Liver (tissue), 8 donors: ENCODE measurements at regions not wholly inside any gene's neighbourhood (a gene's known extent, or its start where the extent isn't known, plus 50 kb on each side); places are given as distances from the start of the nearest gene placed in this dataset.

Source experiments
- DNase-seq: peaks from one replicate; pipeline ENCODE4 v3.0.0-alpha.2; 2017; ENCODE audit warnings: low spot score
- H3K27ac ChIP-seq, 2 donors: one replicate each; pipeline ENCODE4 v1.7.0; 2013; ENCODE audit warnings: inconsistent platforms in 2 of 2, low read length in 2 of 2, control low read depth in 1 of 2, low read depth in 1 of 2, mild to moderate bottlenecking in 1 of 2
- H3K27me3 ChIP-seq, 4 donors: one replicate each; pipeline versions ENCODE4 v1.6.1 to v1.7.0; 2013; ENCODE audit warnings: low read length in 3 of 4, inconsistent platforms in 1 of 4, mild to moderate bottlenecking in 1 of 4, moderate library complexity in 1 of 4; ENCODE audit not compliant: control insufficient read depth in 4 of 4, insufficient read depth in 4 of 4
- H3K36me3 ChIP-seq, 4 donors: one replicate each; pipeline versions ENCODE4 v1.6.1 to v1.7.0; 2013; ENCODE audit warnings: low read length in 3 of 4, mild to moderate bottlenecking in 3 of 4, low read depth in 1 of 4, moderate library complexity in 1 of 4; ENCODE audit not compliant: control insufficient read depth in 4 of 4, insufficient read depth in 3 of 4
- H3K4me1 ChIP-seq, 4 donors: one replicate each; pipeline versions ENCODE4 v1.6.1 to v1.7.0; 2013; ENCODE audit warnings: low read length in 3 of 4, mild to moderate bottlenecking in 3 of 4, moderate library complexity in 1 of 4; ENCODE audit not compliant: control insufficient read depth in 4 of 4, insufficient read depth in 4 of 4
- H3K4me3 ChIP-seq, 3 donors: one replicate each; pipeline versions ENCODE4 v1.6.1 to v1.7.0; 2013; ENCODE audit warnings: low read length in 3 of 3, control low read depth in 1 of 3, low read depth in 1 of 3, mild to moderate bottlenecking in 1 of 3
- H3K9ac ChIP-seq, 2 donors: one replicate each; pipeline ENCODE4 v1.7.0; 2013; ENCODE audit warnings: low read length in 2 of 2, mild to moderate bottlenecking in 2 of 2, moderate library complexity in 2 of 2, control low read depth in 1 of 2, low read depth in 1 of 2
- H3K9me3 ChIP-seq, 4 donors: one replicate each; pipeline versions ENCODE4 v1.6.1 to v1.7.0; 2013; ENCODE audit warnings: low read length in 3 of 4; ENCODE audit not compliant: control insufficient read depth in 4 of 4
- CTCF ChIP-seq: fragments of 150-350 bp; IDR thresholded peaks from 2 replicates; pipeline ENCODE4 v1.5.1; 2017; ENCODE audit warnings: improper control_type of control experiment, low read depth, low read length; ENCODE audit not compliant: missing input control
- EGR1 ChIP-seq, 2 donors: IDR thresholded peaks; 2 replicates each; pipeline ENCODE4 v1.6.1; 2016 to 2018; ENCODE audit warnings: antibody characterized with exemption in 2 of 2, low read depth in 2 of 2
- FOXA1 ChIP-seq: IDR thresholded peaks from 2 replicates; pipeline ENCODE4 v1.6.1; 2016; ENCODE audit warnings: antibody characterized with exemption
- FOXA2 ChIP-seq: IDR thresholded peaks from 2 replicates; pipeline ENCODE4 v1.6.1; 2016; ENCODE audit warnings: antibody characterized with exemption
- GABPA ChIP-seq, 2 donors: IDR thresholded peaks in 1 of 2; conservative IDR thresholded peaks in 1 of 2; 2 replicates each; pipeline ENCODE4 v1.6.1; 2016; ENCODE audit warnings: antibody characterized with exemption in 2 of 2, mild to moderate bottlenecking in 1 of 2, moderate library complexity in 1 of 2
- HNF4A ChIP-seq, 2 donors: conservative IDR thresholded peaks; 2 replicates each; pipeline ENCODE4 v1.6.1; 2016; ENCODE audit warnings: antibody characterized with exemption in 2 of 2, mild to moderate bottlenecking in 2 of 2
- HNF4G ChIP-seq: IDR thresholded peaks from 2 replicates; pipeline ENCODE4 v1.6.1; 2016; ENCODE audit warnings: antibody characterized with exemption
- JUND ChIP-seq, 2 donors: IDR thresholded peaks; 2 replicates each; pipeline ENCODE4 v1.6.1; 2016; ENCODE audit warnings: antibody characterized with exemption in 2 of 2
- NR2F2 ChIP-seq: IDR thresholded peaks from 2 replicates; pipeline ENCODE4 v1.6.1; 2016; ENCODE audit warnings: antibody characterized with exemption
- RAD21 ChIP-seq, 2 donors: IDR thresholded peaks; 2 replicates each; pipeline ENCODE4 v1.6.1; 2016; ENCODE audit warnings: antibody characterized with exemption in 2 of 2, mild to moderate bottlenecking in 2 of 2
- REST ChIP-seq: IDR thresholded peaks from 2 replicates; pipeline ENCODE4 v1.6.1; 2016; ENCODE audit warnings: antibody characterized with exemption, mild to moderate bottlenecking
- RXRA ChIP-seq, 2 donors: IDR thresholded peaks; 2 replicates each; pipeline ENCODE4 v1.6.1; 2017 to 2018; ENCODE audit warnings: antibody characterized with exemption in 2 of 2, mild to moderate bottlenecking in 1 of 2
- SP1 ChIP-seq: IDR thresholded peaks from 2 replicates; pipeline ENCODE4 v1.6.1; 2018; ENCODE audit warnings: antibody characterized with exemption, mild to moderate bottlenecking
- TAF1 ChIP-seq: conservative IDR thresholded peaks from 2 replicates; pipeline ENCODE4 v1.6.1; 2016; ENCODE audit warnings: antibody characterized with exemption, mild to moderate bottlenecking
- YY1 ChIP-seq: IDR thresholded peaks from 2 replicates; pipeline ENCODE4 v1.6.1; 2016; ENCODE audit warnings: antibody characterized with exemption, mild to moderate bottlenecking
- WGBS: extraction: QIAGEN DNeasy Blood & Tissue Kit; methylation state at CpG from one replicate; pipeline ENCODE4 v1.1.7; 2013; 5-methylcytosine and 5-hydroxymethylcytosine counted together
- TF ChIP-seq, protein P1 (sequence below): IDR thresholded peaks from 2 replicates; pipeline ENCODE4 v1.6.1; 2016; ENCODE audit warnings: antibody characterized with exemption
- TF ChIP-seq, protein P2 (sequence below): IDR thresholded peaks from 2 replicates; pipeline ENCODE4 v1.6.1; 2016; ENCODE audit warnings: antibody characterized with exemption
- TF ChIP-seq, protein P3 (sequence below): IDR thresholded peaks from 2 replicates; pipeline ENCODE4 v1.6.1; 2016; ENCODE audit warnings: antibody characterized with exemption
- donor health status: healthy.
- donor health status: healthy.
- donor health status: healthy.
- donor health status: healthy.
- donor health status: healthy.

GRCh38 chr6:21317642-21318041 is 275.9 kb upstream of the SOX4 start:
- Histone ChIP-seq H3K36me3 (no peaks in the 10 kb centered on the region), H3K9me3 (peaks cover 0 to 4% (median 0%) of the 10 kb centered on the region in 4 donors), H3K27me3 (no peaks in the 10 kb centered on the region), H3K9ac (no peak overlapping the region), H3K4me1 (no peaks in the 10 kb centered on the region), H3K27ac (no peak overlapping the region), H3K4me3 (no peak overlapping the region)
- WGBS = 64% methylated on average over 12 of the region's 12 CpGs
- TF ChIP-seq REST (no peak), NR2F2 (no peak), TAF1 (no peak), FOXA1 (no peak), RXRA (IDR thresholded peaks at IDR 0.05) (no peak), FOXA2 (no peak), HNF4A (conservative IDR thresholded peaks at IDR 0.05) (no peak), RAD21 (IDR thresholded peaks at IDR 0.05) (no peak), GABPA (IDR thresholded peaks at IDR 0.05 in 1 of 2, conservative IDR thresholded peaks at IDR 0.05 in 1 of 2) (no peak), SP1 (no peak), YY1 (no peak), CTCF (no peak), JUND (IDR thresholded peaks at IDR 0.05) (no peak), HNF4G (no peak)
- TF ChIP-seq, protein P1, sequence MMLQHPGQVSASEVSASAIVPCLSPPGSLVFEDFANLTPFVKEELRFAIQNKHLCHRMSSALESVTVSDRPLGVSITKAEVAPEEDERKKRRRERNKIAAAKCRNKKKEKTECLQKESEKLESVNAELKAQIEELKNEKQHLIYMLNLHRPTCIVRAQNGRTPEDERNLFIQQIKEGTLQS = no peak
- TF ChIP-seq, protein P2, sequence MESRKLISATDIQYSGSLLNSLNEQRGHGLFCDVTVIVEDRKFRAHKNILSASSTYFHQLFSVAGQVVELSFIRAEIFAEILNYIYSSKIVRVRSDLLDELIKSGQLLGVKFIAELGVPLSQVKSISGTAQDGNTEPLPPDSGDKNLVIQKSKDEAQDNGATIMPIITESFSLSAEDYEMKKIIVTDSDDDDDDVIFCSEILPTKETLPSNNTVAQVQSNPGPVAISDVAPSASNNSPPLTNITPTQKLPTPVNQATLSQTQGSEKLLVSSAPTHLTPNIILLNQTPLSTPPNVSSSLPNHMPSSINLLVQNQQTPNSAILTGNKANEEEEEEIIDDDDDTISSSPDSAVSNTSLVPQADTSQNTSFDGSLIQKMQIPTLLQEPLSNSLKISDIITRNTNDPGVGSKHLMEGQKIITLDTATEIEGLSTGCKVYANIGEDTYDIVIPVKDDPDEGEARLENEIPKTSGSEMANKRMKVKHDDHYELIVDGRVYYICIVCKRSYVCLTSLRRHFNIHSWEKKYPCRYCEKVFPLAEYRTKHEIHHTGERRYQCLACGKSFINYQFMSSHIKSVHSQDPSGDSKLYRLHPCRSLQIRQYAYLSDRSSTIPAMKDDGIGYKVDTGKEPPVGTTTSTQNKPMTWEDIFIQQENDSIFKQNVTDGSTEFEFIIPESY = no peak
- TF ChIP-seq, protein P3, sequence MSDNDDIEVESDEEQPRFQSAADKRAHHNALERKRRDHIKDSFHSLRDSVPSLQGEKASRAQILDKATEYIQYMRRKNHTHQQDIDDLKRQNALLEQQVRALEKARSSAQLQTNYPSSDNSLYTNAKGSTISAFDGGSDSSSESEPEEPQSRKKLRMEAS = no peak
- no peak for DNase-seq

GRCh38 chr6:21321076-21321475 is 272.5 kb upstream of the SOX4 start:
- no peak overlapping the region for H3K4me3 ChIP-seq
- no peaks in the 10 kb centered on the region for H3K4me1 ChIP-seq
- DNase-seq = no peak
- H3K27me3 ChIP-seq = no peaks in the 10 kb centered on the region
- no peaks in the 10 kb centered on the region for H3K36me3 ChIP-seq
- H3K9me3 ChIP-seq = peaks cover 0 to 4% (median 0%) of the 10 kb centered on the region in 4 donors
- no peak overlapping the region for H3K9ac ChIP-seq
- no peak overlapping the region for H3K27ac ChIP-seq
- 83% methylated on average over 6 of the region's 6 CpGs for WGBS
- TF ChIP-seq YY1 (no peak), RAD21 (IDR thresholded peaks at IDR 0.05) (no peak), RXRA (IDR thresholded peaks at IDR 0.05) (no peak), NR2F2 (no peak), JUND (IDR thresholded peaks at IDR 0.05) (no peak), TAF1 (no peak), EGR1 (IDR thresholded peaks at IDR 0.05; ENCODE audit: low read depth in 2 of 2) (no peak), SP1 (no peak), REST (no peak)
- TF ChIP-seq, protein P3 = no peak
- TF ChIP-seq, protein P2 = no peak
- TF ChIP-seq, protein P1 = no peak
